H9 (cell line): ENCODE measurements at regions not wholly inside any gene's neighbourhood (a gene's known extent, or its start where the extent isn't known, plus 50 kb on each side); places are given as distances from the start of the nearest gene placed in this dataset.

Source experiments
- DNase-seq: peaks from one replicate; pipeline ENCODE4 v3.0.0-alpha.2; 2017
- H2AFZ ChIP-seq: one replicate; pipeline ENCODE4 v1.6.1; 2013; ENCODE audit warnings: mild to moderate bottlenecking, low read length, control low read depth, moderate library complexity
- H2AK5ac ChIP-seq: 2 replicates; pipeline ENCODE4 v1.6.1; 2013; ENCODE audit warnings: low read length, control low read depth, mixed read lengths; ENCODE audit not compliant: insufficient read length
- H2BK120ac ChIP-seq: one replicate; pipeline ENCODE4 v1.6.1; 2013; ENCODE audit warnings: low read depth, mild to moderate bottlenecking, low read length, control low read depth, inconsistent platforms; ENCODE audit not compliant: poor library complexity, severe bottlenecking
- H2BK12ac ChIP-seq: 2 replicates; pipeline ENCODE4 v1.6.1; 2013; ENCODE audit warnings: low read length, control low read depth, mixed read lengths, low read depth; ENCODE audit not compliant: insufficient read length
- H2BK15ac ChIP-seq: 2 replicates; pipeline ENCODE4 v1.6.1; 2013; ENCODE audit warnings: low read depth, low read length, control low read depth
- H2BK20ac ChIP-seq: one replicate; pipeline ENCODE4 v1.6.1; 2013; ENCODE audit warnings: low read depth, mild to moderate bottlenecking, low read length, control low read depth, inconsistent platforms; ENCODE audit not compliant: poor library complexity, severe bottlenecking
- H2BK5ac ChIP-seq: 2 replicates; pipeline ENCODE4 v1.6.1; 2013; ENCODE audit warnings: low read length, control low read depth, mixed read lengths; ENCODE audit not compliant: insufficient read length
- H3K14ac ChIP-seq: 2 replicates; pipeline ENCODE4 v1.6.1; 2013; ENCODE audit warnings: low read length, control low read depth; ENCODE audit not compliant: insufficient read depth
- H3K18ac ChIP-seq: 2 replicates; pipeline ENCODE4 v1.6.1; 2013; ENCODE audit warnings: low read depth, mild to moderate bottlenecking, mixed read lengths, low read length, control low read depth; ENCODE audit not compliant: insufficient read length
- H3K23ac ChIP-seq: 2 replicates; pipeline ENCODE4 v1.6.1; 2013; ENCODE audit warnings: low read length, control low read depth, mixed read lengths, low read depth; ENCODE audit not compliant: insufficient read length
- H3K23me2 ChIP-seq: 2 replicates; pipeline ENCODE4 v1.6.1; 2013; ENCODE audit warnings: low read depth, mild to moderate bottlenecking, mixed read lengths, low read length, control low read depth; ENCODE audit not compliant: insufficient read length, poor library complexity, severe bottlenecking
- H3K27ac ChIP-seq: 2 replicates; pipeline ENCODE4 v1.5.1; 2013; ENCODE audit warnings: low read length, control low read depth, mixed read lengths, low read depth; ENCODE audit not compliant: insufficient read length
- H3K27me3 ChIP-seq: 2 replicates; pipeline ENCODE4 v1.6.1; 2013; ENCODE audit warnings: low read length, control low read depth, inconsistent platforms; ENCODE audit not compliant: insufficient read depth
- H3K4ac ChIP-seq: 2 replicates; pipeline ENCODE4 v1.6.1; 2013; ENCODE audit warnings: low read depth, mild to moderate bottlenecking, control low read depth, inconsistent platforms, low read length, moderate library complexity
- H3K4me1 ChIP-seq: 2 replicates; pipeline ENCODE4 v1.6.1; 2013; ENCODE audit warnings: low read length, control low read depth, inconsistent platforms; ENCODE audit not compliant: insufficient read depth
- H3K4me2 ChIP-seq: 2 replicates; pipeline ENCODE4 v1.6.1; 2013; ENCODE audit warnings: low read length, control low read depth, mixed read lengths; ENCODE audit not compliant: insufficient read length, insufficient read depth
- H3K56ac ChIP-seq: 2 replicates; pipeline ENCODE4 v1.6.1; 2013; ENCODE audit warnings: low read depth, mild to moderate bottlenecking, mixed read lengths, low read length, control low read depth; ENCODE audit not compliant: insufficient read length
- H3K79me1 ChIP-seq: 2 replicates; pipeline ENCODE4 v1.6.1; 2013; ENCODE audit warnings: low read depth, mild to moderate bottlenecking, moderate library complexity, low read length, control low read depth, inconsistent platforms; ENCODE audit not compliant: insufficient read depth, poor library complexity, severe bottlenecking
- H3K79me2 ChIP-seq: 2 replicates; pipeline ENCODE4 v1.6.1; 2013; ENCODE audit warnings: low read length, control low read depth, inconsistent platforms; ENCODE audit not compliant: insufficient read depth
- H3K9ac ChIP-seq: 2 replicates; pipeline ENCODE4 v1.6.1; 2013; ENCODE audit warnings: low read length, control low read depth, mixed read lengths; ENCODE audit not compliant: insufficient read length; ENCODE audit errors: extremely low read depth
- H3K9me3 ChIP-seq: one replicate; pipeline ENCODE4 v1.6.1; 2013; ENCODE audit warnings: low read depth, low read length, inconsistent platforms; ENCODE audit not compliant: control insufficient read depth
- H3T11ph ChIP-seq: one replicate; pipeline ENCODE4 v1.6.1; 2013; ENCODE audit warnings: mild to moderate bottlenecking, low read length, control low read depth, inconsistent platforms
- H4K20me1 ChIP-seq: one replicate; pipeline ENCODE4 v1.6.1; 2013; ENCODE audit not compliant: control insufficient read depth, insufficient read length, insufficient read depth
- H4K5ac ChIP-seq: 2 replicates; pipeline ENCODE4 v1.6.1; 2013; ENCODE audit warnings: low read depth, mild to moderate bottlenecking, mixed read lengths, low read length, control low read depth; ENCODE audit not compliant: insufficient read length
- H4K8ac ChIP-seq: replicated peaks from 2 replicates; pipeline ENCODE4 v1.6.1; 2013; ENCODE audit warnings: low read length, control low read depth, mixed read lengths, low read depth; ENCODE audit not compliant: insufficient read length
- H4K91ac ChIP-seq: 2 replicates; pipeline ENCODE4 v1.6.1; 2013; ENCODE audit warnings: low read depth, mild to moderate bottlenecking, moderate library complexity, mixed read lengths, low read length, control low read depth; ENCODE audit not compliant: insufficient read length
- H3K27ac Mint-ChIP-seq, 3 experiments: 2 replicates in 2 of 3; 3 replicates in 1 of 3; pipeline ENCODE4 v1.8.0; 2020 to 2021; ENCODE audit warnings: mixed read lengths in 3 of 3, mild to moderate bottlenecking in 1 of 3, moderate library complexity in 1 of 3
- H3K27me3 Mint-ChIP-seq: 2 replicates; pipeline ENCODE4 v1.8.0; 2021; ENCODE audit warnings: low read depth, mild to moderate bottlenecking, moderate library complexity, mixed read lengths
- H3K36me3 Mint-ChIP-seq, 3 experiments: 2 replicates in 2 of 3; 3 replicates in 1 of 3; pipeline ENCODE4 v1.8.0; 2020 to 2021; ENCODE audit warnings: low read depth in 3 of 3, mixed read lengths in 3 of 3; ENCODE audit not compliant: insufficient read depth in 1 of 3
- H3K4me1 Mint-ChIP-seq, 2 experiments: 2 replicates each; pipeline ENCODE4 v1.8.0; 2020; ENCODE audit warnings: mixed read lengths in 2 of 2
- H3K4me3 Mint-ChIP-seq, 2 experiments: 2 replicates in 1 of 2; 3 replicates in 1 of 2; pipeline ENCODE4 v1.8.0; 2020 to 2021; ENCODE audit warnings: mild to moderate bottlenecking in 2 of 2, mixed read lengths in 2 of 2, moderate library complexity in 1 of 2
- H3K9me3 Mint-ChIP-seq, 2 experiments: 2 replicates in 1 of 2; 3 replicates in 1 of 2; pipeline ENCODE4 v1.8.0; 2020; ENCODE audit warnings: mild to moderate bottlenecking in 2 of 2, mixed read lengths in 2 of 2, moderate library complexity in 1 of 2
- CTCF ChIP-seq: fragments of 200-600 bp; sonication (generic); conservative IDR thresholded peaks from 3 replicates; pipeline ENCODE4 v1.8.0; 2021; ENCODE audit warnings: antibody characterized with exemption, mild to moderate bottlenecking
- whole genome bisulfite sequencing: extraction: QIAGEN DNeasy Blood & Tissue Kit; methylation state at CpG from one replicate; pipeline ENCODE4 v1.1.7; 2013; ENCODE audit warnings: missing lambda C conversion rate, low lambda C conversion rate, mixed read lengths; ENCODE audit not compliant: insufficient read length; ENCODE audit errors: extremely low coverage; 5-methylcytosine and 5-hydroxymethylcytosine counted together

GRCh38 chr3:117863146-117863545 lies 1153.6 kb downstream of the TUSC7 start:
- no peak overlapping the region for H2BK15ac ChIP-seq
- no peak overlapping the region for H3K27ac ChIP-seq
- no peak overlapping the region for H2BK5ac ChIP-seq
- H3K4me1 ChIP-seq: no peaks in the 10 kb centered on the region
- no peaks in the 10 kb centered on the region for H3K27me3 ChIP-seq
- H4K5ac ChIP-seq: no peak overlapping the region
- H4K91ac ChIP-seq: no peak overlapping the region
- no peaks in the 10 kb centered on the region for H3K23me2 ChIP-seq
- H3K9me3 Mint-ChIP-seq: no peaks in the 10 kb centered on the region
- H2AFZ ChIP-seq: no peak overlapping the region
- no peaks in the 10 kb centered on the region for H3K36me3 Mint-ChIP-seq
- H3K27ac Mint-ChIP-seq: no peak overlapping the region
- H3K4me3 Mint-ChIP-seq: no peak overlapping the region
- H3K9me3 ChIP-seq: no peaks in the 10 kb centered on the region
- DNase-seq: no peak
- no peak overlapping the region for H3K56ac ChIP-seq
- H3K79me2 ChIP-seq: no peaks in the 10 kb centered on the region
- H2BK12ac ChIP-seq: no peak overlapping the region
- no peak overlapping the region for H3K23ac ChIP-seq
- no peak overlapping the region for H3K4ac ChIP-seq
- no peak for TF ChIP-seq CTCF
- H2BK20ac ChIP-seq: no peak overlapping the region
- no peaks in the 10 kb centered on the region for H4K20me1 ChIP-seq
- H3K18ac ChIP-seq: no peak overlapping the region
- H3K14ac ChIP-seq: no peak overlapping the region
- H3K79me1 ChIP-seq: no peaks in the 10 kb centered on the region
- H3K4me2 ChIP-seq: no peak overlapping the region
- H3K9ac ChIP-seq: no peak overlapping the region
- no peak overlapping the region for H2AK5ac ChIP-seq
- no CpG with 5 or more reads among the region's 2 CpGs for WGBS
- no peak overlapping the region for H2BK120ac ChIP-seq
- no peaks in the 10 kb centered on the region for H3K4me1 Mint-ChIP-seq
- H3T11ph ChIP-seq: no peak overlapping the region
- no peak overlapping the region for H4K8ac ChIP-seq
- no peaks in the 10 kb centered on the region for H3K27me3 Mint-ChIP-seq
